ENCODE measurements at regions not wholly inside any gene's neighbourhood (a gene's known extent, or its start where the extent isn't known, plus 50 kb on each side); places are given as distances from the start of the nearest gene placed in this dataset.

- Histone ChIP-seq H3K36me3 (ENCODE audit: control insufficient read depth, low read length) (no peaks in the 10 kb centered on the region), H3F3A (ENCODE audit: control insufficient read depth, insufficient read depth) (no peaks in the 10 kb centered on the region), H3K9me3 (ENCODE audit: control insufficient read depth, insufficient read depth, low read length) (no peaks in the 10 kb centered on the region), H3K79me2 (ENCODE audit: control insufficient read depth, low read length) (no peaks in the 10 kb centered on the region), H3K4me1 (ENCODE audit: control insufficient read depth, low read length) (no peaks in the 10 kb centered on the region), H3K9me2 (replicated peaks; ENCODE audit: control insufficient read depth, low read length) (no peaks in the 10 kb centered on the region), H3K4me2 (ENCODE audit: low read length) (no peak overlapping the region), H4K20me1 (ENCODE audit: control insufficient read depth, insufficient read depth, low read depth, low read length) (no peaks in the 10 kb centered on the region), H3K4me3 (ENCODE audit: low read length) (no peak overlapping the region), H3K27me3 (ENCODE audit: control insufficient read depth, low read length) (no peaks in the 10 kb centered on the region), H3K27ac (ENCODE audit: low read depth, low read length) (no peak overlapping the region)
- no peak for TF ChIP-seq CTCF (IDR thresholded peaks at IDR 0.05; ENCODE audit: low read depth, low read length, poor library complexity, severe bottlenecking)
- TF ChIP-seq EZH2phosphoT487 (IDR thresholded peaks at IDR 0.05; ENCODE audit: borderline replicate concordance, low read length) = no peak
Measured at GRCh38 chr16:59567496-59567895, 833.4 kb upstream of the GOT2 start.

- Histone ChIP-seq H3F3A (ENCODE audit: control insufficient read depth, insufficient read depth) (no peaks in the 10 kb centered on the region), H3K79me2 (ENCODE audit: control insufficient read depth, low read length) (no peaks in the 10 kb centered on the region), H3K9me2 (replicated peaks; ENCODE audit: control insufficient read depth, low read length) (no peaks in the 10 kb centered on the region), H3K9me3 (ENCODE audit: control insufficient read depth, insufficient read depth, low read length) (no peaks in the 10 kb centered on the region), H4K20me1 (ENCODE audit: control insufficient read depth, insufficient read depth, low read depth, low read length) (no peaks in the 10 kb centered on the region), H3K27me3 (ENCODE audit: control insufficient read depth, low read length) (no peaks in the 10 kb centered on the region), H3K27ac (ENCODE audit: low read depth, low read length) (no peak overlapping the region), H3K4me1 (ENCODE audit: control insufficient read depth, low read length) (no peaks in the 10 kb centered on the region), H3K4me3 (ENCODE audit: low read length) (no peak overlapping the region), H3K4me2 (ENCODE audit: low read length) (no peak overlapping the region), H3K36me3 (ENCODE audit: control insufficient read depth, low read length) (no peaks in the 10 kb centered on the region)
- TF ChIP-seq CTCF (IDR thresholded peaks at IDR 0.05; ENCODE audit: low read depth, low read length, poor library complexity, severe bottlenecking) = no peak
Measured at GRCh38 chr16:59566446-59566845, 832.3 kb upstream of the GOT2 start.

DNA sequence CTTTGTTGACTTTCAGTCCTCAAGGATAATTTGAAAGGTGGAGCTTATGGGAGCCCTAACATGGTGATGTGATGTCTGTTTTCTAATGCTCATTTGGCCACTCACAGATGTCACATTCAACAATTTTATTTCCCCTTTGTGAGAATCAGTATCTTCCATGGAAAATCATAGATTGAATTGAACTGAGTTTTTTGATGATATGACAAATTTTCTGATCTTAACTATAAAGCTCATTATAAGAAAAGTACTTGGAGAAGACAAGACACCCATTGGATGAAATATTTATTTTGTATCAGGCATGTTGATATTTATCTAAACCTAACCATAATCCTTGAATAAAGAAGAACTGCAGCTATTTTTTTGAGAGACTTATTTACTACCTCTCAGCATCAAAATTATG, 824.6 kb upstream of the GOT2 start:
- H3K9me2 ChIP-seq (replicated peaks; ENCODE audit: control insufficient read depth, low read length) = no peaks in the 10 kb centered on the region

More for the DNA sequence above, 824.6 kb upstream of the GOT2 start:
- H3K27ac ChIP-seq (ENCODE audit: low read depth, low read length) = no peak overlapping the region
- H3F3A ChIP-seq (ENCODE audit: control insufficient read depth, insufficient read depth) = no peaks in the 10 kb centered on the region
- no peaks in the 10 kb centered on the region for H3K4me1 ChIP-seq (ENCODE audit: control insufficient read depth, low read length)
- no peak overlapping the region for H3K4me2 ChIP-seq (ENCODE audit: low read length)
- H4K20me1 ChIP-seq (ENCODE audit: control insufficient read depth, insufficient read depth, low read depth, low read length) = no peaks in the 10 kb centered on the region
- no peaks in the 10 kb centered on the region for H3K79me2 ChIP-seq (ENCODE audit: control insufficient read depth, low read length)
- no peaks in the 10 kb centered on the region for H3K9me3 ChIP-seq (ENCODE audit: control insufficient read depth, insufficient read depth, low read length)
- no peaks in the 10 kb centered on the region for H3K27me3 ChIP-seq (ENCODE audit: control insufficient read depth, low read length)
- H3K36me3 ChIP-seq (ENCODE audit: control insufficient read depth, low read length) = no peaks in the 10 kb centered on the region
- no peak overlapping the region for H3K4me3 ChIP-seq (ENCODE audit: low read length)
- TF ChIP-seq EZH2phosphoT487 (IDR thresholded peaks at IDR 0.05; ENCODE audit: borderline replicate concordance, low read length) (no peak), CTCF (IDR thresholded peaks at IDR 0.05; ENCODE audit: low read depth, low read length, poor library complexity, severe bottlenecking) (no peak)

All from DOHH2 (cell line).